SK-N-SH treated with all-trans-retinoic acid at 6 μM for 48 hours (cell line): ENCODE measurements at regions not wholly inside any gene's neighbourhood (a gene's known extent, or its start where the extent isn't known, plus 50 kb on each side); places are given as distances from the start of the nearest gene placed in this dataset.

Source experiments
- ATAC-seq: fragments of 200-7000 bp; cut with Tn5 transposase; 3 replicates; pipeline ENCODE4 v1.9.1; 2020; ENCODE audit warnings: mild to moderate bottlenecking, moderate library complexity
- ARNTL ChIP-seq: fragments of 450-650 bp; formaldehyde crosslinking; IDR thresholded peaks from 2 replicates; pipeline ENCODE4 v1.5.0; 2020; ENCODE audit warnings: low read depth, mild to moderate bottlenecking, moderate library complexity, borderline replicate concordance
- BACH2 ChIP-seq: fragments of 250-450 bp; sonication (Bioruptor Pico); IDR thresholded peaks from 2 replicates; pipeline ENCODE4 v1.9.0; 2021; ENCODE audit warnings: mild to moderate bottlenecking, borderline replicate concordance
- CSDC2 ChIP-seq: fragments of 250-450 bp; sonication (Bioruptor Pico); IDR thresholded peaks from 2 replicates; pipeline ENCODE4 v1.5.0; 2020; ENCODE audit warnings: mild to moderate bottlenecking, moderate library complexity
- ESRRG ChIP-seq: fragments of 250-450 bp; sonication (Bioruptor Pico); IDR thresholded peaks from 2 replicates; pipeline ENCODE4 v1.6.1; 2021; ENCODE audit warnings: mild to moderate bottlenecking
- GLIS3 ChIP-seq: fragments of 250-450 bp; sonication (Bioruptor Pico); IDR thresholded peaks from 2 replicates; pipeline ENCODE4 v1.5.0; 2020; ENCODE audit warnings: mild to moderate bottlenecking, moderate library complexity
- ISL1 ChIP-seq: fragments of 250-450 bp; sonication (Bioruptor Pico); IDR thresholded peaks from 2 replicates; pipeline ENCODE4 v2.1.2; 2022; ENCODE audit warnings: mild to moderate bottlenecking, moderate library complexity
- PPARA ChIP-seq: fragments of 250-450 bp; sonication (Bioruptor Pico); IDR thresholded peaks from 2 replicates; pipeline ENCODE4 v1.5.0; 2020; ENCODE audit warnings: mild to moderate bottlenecking, borderline replicate concordance
- RARB ChIP-seq: fragments of 250-450 bp; sonication (Bioruptor Pico); IDR thresholded peaks from 2 replicates; pipeline ENCODE4 v1.8.0; 2021; ENCODE audit warnings: mild to moderate bottlenecking, moderate library complexity
- SNAI2 ChIP-seq: fragments of 250-450 bp; sonication (Bioruptor Pico); IDR thresholded peaks from 2 replicates; pipeline ENCODE4 v1.5.0; 2020; ENCODE audit warnings: mild to moderate bottlenecking, moderate library complexity
- TCF4 ChIP-seq: fragments of 250-450 bp; sonication (Bioruptor Pico); IDR thresholded peaks from 2 replicates; pipeline ENCODE4 v1.8.0; 2021; ENCODE audit warnings: mild to moderate bottlenecking, moderate library complexity, borderline replicate concordance
- TOX ChIP-seq: fragments of 250-450 bp; sonication (Bioruptor Pico); IDR thresholded peaks from 2 replicates; pipeline ENCODE4 v1.8.0; 2021; ENCODE audit warnings: mild to moderate bottlenecking, moderate library complexity, borderline replicate concordance
- ZC3H10 ChIP-seq: fragments of 250-450 bp; sonication (Bioruptor Pico); IDR thresholded peaks from 2 replicates; pipeline ENCODE4 v1.5.1; 2021; ENCODE audit warnings: mild to moderate bottlenecking, moderate library complexity
- ZFP30 ChIP-seq: fragments of 450-650 bp; formaldehyde crosslinking; IDR thresholded peaks from 2 replicates; pipeline ENCODE4 v1.5.0; 2022; ENCODE audit warnings: mild to moderate bottlenecking, moderate library complexity
- ZNF565 ChIP-seq: fragments of 450-650 bp; formaldehyde crosslinking; conservative IDR thresholded peaks from 2 replicates; pipeline ENCODE4 v1.5.0; 2020; ENCODE audit warnings: low read depth, mild to moderate bottlenecking, moderate library complexity
- ZNF70 ChIP-seq: fragments of 450-650 bp; formaldehyde crosslinking; IDR thresholded peaks from 2 replicates; pipeline ENCODE4 v1.5.0; 2020; ENCODE audit warnings: mild to moderate bottlenecking, moderate library complexity
- ZNF8 ChIP-seq: fragments of 450-650 bp; formaldehyde crosslinking; IDR thresholded peaks from 2 replicates; pipeline ENCODE4 v1.5.0; 2020; ENCODE audit warnings: mild to moderate bottlenecking, moderate library complexity
- TF ChIP-seq, protein P1 (sequence below): fragments of 250-450 bp; sonication (Bioruptor Pico); IDR thresholded peaks from 2 replicates; pipeline ENCODE4 v1.8.0; 2020; ENCODE audit warnings: mild to moderate bottlenecking, moderate library complexity, borderline replicate concordance
- TF ChIP-seq, protein P2 (sequence below): fragments of 250-450 bp; sonication (Bioruptor Pico); IDR thresholded peaks from 2 replicates; pipeline ENCODE4 v1.5.1; 2021; ENCODE audit warnings: mild to moderate bottlenecking, moderate library complexity
- TF ChIP-seq, protein P3 (sequence below): fragments of 250-450 bp; sonication (Bioruptor Pico); IDR thresholded peaks from 2 replicates; pipeline ENCODE4 v1.8.0; 2021; ENCODE audit warnings: low read depth, mild to moderate bottlenecking, moderate library complexity, borderline replicate concordance

DNA sequence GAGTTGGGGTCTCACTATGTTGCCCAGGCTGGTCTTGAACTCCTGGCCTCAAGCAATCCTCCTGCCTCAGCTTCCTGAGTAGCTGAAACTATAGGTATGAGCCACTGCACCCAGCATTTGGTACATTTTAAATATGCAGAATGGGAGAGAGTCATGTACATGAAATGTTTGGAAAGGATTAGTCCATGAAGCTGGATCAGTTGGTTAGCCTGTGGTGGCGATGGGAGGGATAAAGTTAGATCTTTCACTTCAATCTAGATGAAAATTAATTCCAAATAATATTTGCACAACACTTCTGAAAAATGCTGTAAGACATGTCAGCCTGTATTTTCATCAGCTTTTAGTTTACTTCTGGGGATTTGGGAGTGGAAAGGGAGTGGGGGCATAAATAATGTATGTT, 188.9 kb downstream of the HUNK start:
- TF ChIP-seq ISL1 (CRISPR knock-in tag): no peak
- TF ChIP-seq CSDC2 (CRISPR knock-in tag): no peak
- no peak for TF ChIP-seq RARB (CRISPR knock-in tag)
- TF ChIP-seq PPARA: no peak
- TF ChIP-seq ZFP30 (CRISPR knock-in tag): no peak
- TF ChIP-seq ZNF8 (CRISPR knock-in tag): no peak
- TF ChIP-seq, protein P1, sequence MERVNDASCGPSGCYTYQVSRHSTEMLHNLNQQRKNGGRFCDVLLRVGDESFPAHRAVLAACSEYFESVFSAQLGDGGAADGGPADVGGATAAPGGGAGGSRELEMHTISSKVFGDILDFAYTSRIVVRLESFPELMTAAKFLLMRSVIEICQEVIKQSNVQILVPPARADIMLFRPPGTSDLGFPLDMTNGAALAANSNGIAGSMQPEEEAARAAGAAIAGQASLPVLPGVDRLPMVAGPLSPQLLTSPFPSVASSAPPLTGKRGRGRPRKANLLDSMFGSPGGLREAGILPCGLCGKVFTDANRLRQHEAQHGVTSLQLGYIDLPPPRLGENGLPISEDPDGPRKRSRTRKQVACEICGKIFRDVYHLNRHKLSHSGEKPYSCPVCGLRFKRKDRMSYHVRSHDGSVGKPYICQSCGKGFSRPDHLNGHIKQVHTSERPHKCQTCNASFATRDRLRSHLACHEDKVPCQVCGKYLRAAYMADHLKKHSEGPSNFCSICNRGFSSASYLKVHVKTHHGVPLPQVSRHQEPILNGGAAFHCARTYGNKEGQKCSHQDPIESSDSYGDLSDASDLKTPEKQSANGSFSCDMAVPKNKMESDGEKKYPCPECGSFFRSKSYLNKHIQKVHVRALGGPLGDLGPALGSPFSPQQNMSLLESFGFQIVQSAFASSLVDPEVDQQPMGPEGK (CRISPR knock-in tag): no peak
- TF ChIP-seq SNAI2 (CRISPR knock-in tag): no peak
- no peak for TF ChIP-seq BACH2
- TF ChIP-seq, protein P2, sequence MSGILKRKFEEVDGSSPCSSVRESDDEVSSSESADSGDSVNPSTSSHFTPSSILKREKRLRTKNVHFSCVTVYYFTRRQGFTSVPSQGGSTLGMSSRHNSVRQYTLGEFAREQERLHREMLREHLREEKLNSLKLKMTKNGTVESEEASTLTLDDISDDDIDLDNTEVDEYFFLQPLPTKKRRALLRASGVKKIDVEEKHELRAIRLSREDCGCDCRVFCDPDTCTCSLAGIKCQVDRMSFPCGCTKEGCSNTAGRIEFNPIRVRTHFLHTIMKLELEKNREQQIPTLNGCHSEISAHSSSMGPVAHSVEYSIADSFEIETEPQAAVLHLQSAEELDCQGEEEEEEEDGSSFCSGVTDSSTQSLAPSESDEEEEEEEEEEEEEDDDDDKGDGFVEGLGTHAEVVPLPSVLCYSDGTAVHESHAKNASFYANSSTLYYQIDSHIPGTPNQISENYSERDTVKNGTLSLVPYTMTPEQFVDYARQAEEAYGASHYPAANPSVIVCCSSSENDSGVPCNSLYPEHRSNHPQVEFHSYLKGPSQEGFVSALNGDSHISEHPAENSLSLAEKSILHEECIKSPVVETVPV (CRISPR knock-in tag): no peak
- no peak for TF ChIP-seq GLIS3 (CRISPR knock-in tag)
- TF ChIP-seq TOX: no peak
- no peak for TF ChIP-seq TCF4
- TF ChIP-seq ZNF565 (CRISPR knock-in tag): no peak
- TF ChIP-seq ZNF70 (CRISPR knock-in tag): no peak
- TF ChIP-seq, protein P3, sequence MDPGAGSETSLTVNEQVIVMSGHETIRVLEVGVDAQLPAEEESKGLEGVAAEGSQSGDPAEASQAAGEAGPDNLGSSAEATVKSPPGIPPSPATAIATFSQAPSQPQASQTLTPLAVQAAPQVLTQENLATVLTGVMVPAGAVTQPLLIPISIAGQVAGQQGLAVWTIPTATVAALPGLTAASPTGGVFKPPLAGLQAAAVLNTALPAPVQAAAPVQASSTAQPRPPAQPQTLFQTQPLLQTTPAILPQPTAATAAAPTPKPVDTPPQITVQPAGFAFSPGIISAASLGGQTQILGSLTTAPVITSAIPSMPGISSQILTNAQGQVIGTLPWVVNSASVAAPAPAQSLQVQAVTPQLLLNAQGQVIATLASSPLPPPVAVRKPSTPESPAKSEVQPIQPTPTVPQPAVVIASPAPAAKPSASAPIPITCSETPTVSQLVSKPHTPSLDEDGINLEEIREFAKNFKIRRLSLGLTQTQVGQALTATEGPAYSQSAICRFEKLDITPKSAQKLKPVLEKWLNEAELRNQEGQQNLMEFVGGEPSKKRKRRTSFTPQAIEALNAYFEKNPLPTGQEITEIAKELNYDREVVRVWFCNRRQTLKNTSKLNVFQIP (CRISPR knock-in tag): no peak
- no peak for ATAC-seq

DNA sequence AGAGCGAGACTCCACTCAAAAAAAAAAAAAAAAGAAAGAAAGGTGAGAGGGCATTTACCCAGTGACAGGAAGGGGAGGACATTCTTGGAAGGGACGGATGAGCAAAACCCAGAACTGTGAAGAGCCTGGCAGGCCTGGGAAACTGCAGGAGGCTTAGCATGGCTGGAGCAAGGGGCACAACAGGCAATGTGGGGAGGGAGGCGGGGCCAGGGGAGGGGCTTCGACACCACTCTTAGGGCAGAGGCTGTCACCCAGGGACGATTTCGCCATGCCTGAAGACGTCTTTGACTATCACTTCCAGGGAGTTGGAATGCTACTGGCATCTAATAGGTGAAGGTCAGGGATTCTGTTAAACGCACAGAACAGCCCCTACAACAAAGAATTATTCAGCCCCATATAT, 184.0 kb downstream of the HUNK start:
- no peak for ATAC-seq
- TF ChIP-seq GLIS3 (CRISPR knock-in tag): no peak

DNA sequence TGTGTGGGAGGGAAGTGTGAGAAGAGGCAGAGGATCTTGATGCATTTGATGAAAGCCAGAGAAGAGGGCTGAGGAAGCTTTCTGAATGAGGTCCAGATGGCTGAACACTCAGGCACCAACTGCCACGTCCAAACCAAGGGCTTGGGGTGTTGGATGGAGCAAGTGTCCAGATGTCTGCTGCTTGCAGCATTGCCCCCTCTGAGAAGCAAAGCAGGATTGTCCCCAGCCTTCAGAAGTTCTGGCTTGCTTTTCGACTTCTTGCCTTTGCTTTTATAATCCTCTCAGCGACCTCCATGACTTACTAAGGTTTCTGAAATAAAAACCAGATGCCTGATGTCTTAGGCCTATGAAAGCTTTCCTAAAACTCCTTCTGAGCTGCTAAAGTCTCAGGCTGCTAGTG, 182.5 kb downstream of the HUNK start:
- TF ChIP-seq ZFP30 (CRISPR knock-in tag) (no peak), TCF4 (no peak), ESRRG (CRISPR knock-in tag) (no peak), GLIS3 (CRISPR knock-in tag) (no peak), ZNF8 (CRISPR knock-in tag) (no peak), ZNF565 (CRISPR knock-in tag) (no peak), CSDC2 (CRISPR knock-in tag) (no peak), RARB (CRISPR knock-in tag) (no peak), ZC3H10 (CRISPR knock-in tag) (no peak), ARNTL (CRISPR knock-in tag) (no peak)
- TF ChIP-seq, protein P1 (CRISPR knock-in tag): no peak
- no peak for ATAC-seq
